Mesenchymal stem cell (in vitro differentiated cells and primary cell): ENCODE measurements at regions not wholly inside any gene's neighbourhood (a gene's known extent, or its start where the extent isn't known, plus 50 kb on each side); places are given as distances from the start of the nearest gene placed in this dataset.

ENCODE experiments used
- DNase-seq: peaks from one replicate; pipeline ENCODE4 v3.0.0-alpha.2; 2013
- H2AFZ ChIP-seq: one replicate; pipeline ENCODE4 v1.6.1; 2013; ENCODE audit warnings: low read depth, mild to moderate bottlenecking, control low read depth, inconsistent platforms, low read length, moderate library complexity
- H2AK5ac ChIP-seq: 2 replicates; pipeline ENCODE4 v1.6.1; 2013; ENCODE audit warnings: low read length, moderate library complexity, mild to moderate bottlenecking, inconsistent platforms; ENCODE audit not compliant: severe bottlenecking
- H2BK120ac ChIP-seq: one replicate; pipeline ENCODE4 v1.6.1; 2013; ENCODE audit warnings: low read depth, mild to moderate bottlenecking, inconsistent platforms, low read length, moderate library complexity
- H2BK12ac ChIP-seq, 2 experiments: one replicate each; pipeline ENCODE4 v1.6.1; 2013; ENCODE audit warnings: inconsistent platforms in 2 of 2, low read length in 2 of 2, mild to moderate bottlenecking in 2 of 2, moderate library complexity in 2 of 2, control low read depth in 1 of 2
- H2BK15ac ChIP-seq: one replicate; pipeline ENCODE4 v1.6.1; 2013; ENCODE audit warnings: mild to moderate bottlenecking, low read depth, inconsistent platforms; ENCODE audit not compliant: poor library complexity, severe bottlenecking
- H2BK5ac ChIP-seq: 2 replicates; pipeline ENCODE4 v1.6.1; 2013; ENCODE audit warnings: low read depth, mild to moderate bottlenecking, low read length, control low read depth, inconsistent platforms; ENCODE audit not compliant: poor library complexity, severe bottlenecking
- H3K14ac ChIP-seq, 2 experiments: one replicate each; pipeline ENCODE4 v1.6.1; 2013; ENCODE audit warnings: inconsistent platforms in 2 of 2, low read length in 2 of 2, control low read depth in 1 of 2, mild to moderate bottlenecking in 1 of 2, moderate library complexity in 1 of 2
- H3K18ac ChIP-seq, 2 experiments: one replicate each; pipeline ENCODE4 v1.6.1; 2013; ENCODE audit warnings: inconsistent platforms in 2 of 2, low read length in 2 of 2, control low read depth in 1 of 2, low read depth in 1 of 2, mild to moderate bottlenecking in 1 of 2
- H3K23ac ChIP-seq, 2 experiments: one replicate each; pipeline ENCODE4 v1.6.1; 2013; ENCODE audit warnings: inconsistent platforms in 2 of 2, low read length in 2 of 2, mild to moderate bottlenecking in 2 of 2, moderate library complexity in 2 of 2, control low read depth in 1 of 2
- H3K27ac ChIP-seq: 2 replicates; pipeline ENCODE4 v1.5.1; 2013; ENCODE audit warnings: mild to moderate bottlenecking, moderate library complexity, low read length, control low read depth, inconsistent platforms; ENCODE audit not compliant: poor library complexity, severe bottlenecking
- H3K27me3 ChIP-seq, 2 experiments: 2 replicates each; pipeline versions ENCODE4 v1.6.1 to v1.7.0; 2013; ENCODE audit warnings: low read length in 2 of 2, mild to moderate bottlenecking in 2 of 2, moderate library complexity in 2 of 2, control low read depth in 1 of 2, inconsistent platforms in 1 of 2; ENCODE audit not compliant: control insufficient read depth in 1 of 2, insufficient read depth in 1 of 2
- H3K36me3 ChIP-seq, 2 experiments: 2 replicates each; pipeline versions ENCODE4 v1.6.1 to v1.7.0; 2013; ENCODE audit warnings: low read length in 2 of 2, control low read depth in 1 of 2, inconsistent platforms in 1 of 2, low read depth in 1 of 2, mild to moderate bottlenecking in 1 of 2; ENCODE audit not compliant: insufficient read depth in 2 of 2, control insufficient read depth in 1 of 2
- H3K4ac ChIP-seq, 2 experiments: one replicate each; pipeline ENCODE4 v1.6.1; 2013; ENCODE audit warnings: inconsistent platforms in 2 of 2, low read length in 2 of 2, mild to moderate bottlenecking in 2 of 2, moderate library complexity in 2 of 2, control low read depth in 1 of 2, low read depth in 1 of 2
- H3K4me1 ChIP-seq: 2 replicates; pipeline ENCODE4 v1.6.1; 2013; ENCODE audit warnings: low read depth, low read length, control low read depth; ENCODE audit not compliant: control insufficient read depth, insufficient read depth
- H3K4me2 ChIP-seq: 2 replicates; pipeline ENCODE4 v1.6.1; 2013; ENCODE audit warnings: low read length, mild to moderate bottlenecking, inconsistent platforms; ENCODE audit not compliant: poor library complexity, severe bottlenecking
- H3K4me3 ChIP-seq, 2 experiments: 2 replicates each; pipeline versions ENCODE4 v1.5.1 to v1.7.0; 2013; ENCODE audit warnings: low read length in 2 of 2, mild to moderate bottlenecking in 2 of 2, control low read depth in 1 of 2, low read depth in 1 of 2; ENCODE audit not compliant: insufficient read depth in 1 of 2
- H3K79me1 ChIP-seq: replicated peaks from 2 replicates; pipeline ENCODE4 v1.6.1; 2013; ENCODE audit warnings: mild to moderate bottlenecking, control low read depth, low read length, inconsistent platforms; ENCODE audit not compliant: poor library complexity, severe bottlenecking
- H3K9ac ChIP-seq: 2 replicates; pipeline ENCODE4 v1.7.0; 2013; ENCODE audit warnings: mild to moderate bottlenecking, low read length, moderate library complexity
- H3K9me3 ChIP-seq: 2 replicates; pipeline ENCODE4 v1.7.0; 2013; ENCODE audit warnings: mild to moderate bottlenecking, low read length; ENCODE audit not compliant: control insufficient read depth
- H4K8ac ChIP-seq: one replicate; pipeline ENCODE4 v1.6.1; 2013; ENCODE audit warnings: inconsistent platforms, mild to moderate bottlenecking, low read length, moderate library complexity
- H4K91ac ChIP-seq: one replicate; pipeline ENCODE4 v1.6.1; 2013; ENCODE audit warnings: mild to moderate bottlenecking, low read length, inconsistent platforms
- WGBS: methylation state at CpG from one replicate; pipeline ENCODE4 v1.1.7; 2013; ENCODE audit warnings: mixed read lengths; 5-methylcytosine and 5-hydroxymethylcytosine counted together

DNA sequence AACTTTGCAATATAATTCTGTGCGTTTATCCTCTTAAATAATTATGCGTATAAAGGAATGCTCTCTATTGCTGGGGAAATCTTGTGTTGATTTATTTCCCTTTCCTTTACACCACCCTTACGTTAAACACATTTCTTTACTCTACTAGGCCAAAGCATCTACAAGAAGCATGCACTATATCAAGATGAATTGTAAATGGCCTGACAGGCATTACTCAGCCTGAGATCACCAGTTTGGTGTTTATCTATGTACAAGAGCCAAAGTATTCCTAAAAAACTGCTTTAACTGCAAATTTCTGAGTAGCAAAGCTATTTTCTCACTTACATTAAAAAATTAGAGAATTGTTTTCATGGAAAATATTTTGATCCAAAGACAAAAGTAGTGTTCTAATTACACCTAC is 114.8 kb downstream of the TYW3 start:
- H2AFZ ChIP-seq = no peak overlapping the region
- H3K4me1 ChIP-seq = no peaks in the 10 kb centered on the region
- no peak overlapping the region for H2AK5ac ChIP-seq
- no peaks in the 10 kb centered on the region for H3K27me3 ChIP-seq
- no peak for DNase-seq
- no peak overlapping the region for H3K14ac ChIP-seq
- no peak overlapping the region for H2BK5ac ChIP-seq
- no peak overlapping the region for H3K4me2 ChIP-seq
- no peaks in the 10 kb centered on the region for H3K79me1 ChIP-seq
- no peaks in the 10 kb centered on the region for H3K9me3 ChIP-seq
- H3K4me3 ChIP-seq = no peak overlapping the region
- H3K18ac ChIP-seq = no peak overlapping the region
- H2BK15ac ChIP-seq = no peak overlapping the region
- no peak overlapping the region for H3K4ac ChIP-seq
- H4K8ac ChIP-seq = no peak overlapping the region
- no peak overlapping the region for H2BK120ac ChIP-seq
- no peak overlapping the region for H3K9ac ChIP-seq
- H3K36me3 ChIP-seq = no peaks in the 10 kb centered on the region
- no CpG with 5 or more reads among the region's 3 CpGs for WGBS
- no peak overlapping the region for H2BK12ac ChIP-seq
- no peak overlapping the region for H3K23ac ChIP-seq
- H4K91ac ChIP-seq = no peak overlapping the region
- no peak overlapping the region for H3K27ac ChIP-seq

DNA sequence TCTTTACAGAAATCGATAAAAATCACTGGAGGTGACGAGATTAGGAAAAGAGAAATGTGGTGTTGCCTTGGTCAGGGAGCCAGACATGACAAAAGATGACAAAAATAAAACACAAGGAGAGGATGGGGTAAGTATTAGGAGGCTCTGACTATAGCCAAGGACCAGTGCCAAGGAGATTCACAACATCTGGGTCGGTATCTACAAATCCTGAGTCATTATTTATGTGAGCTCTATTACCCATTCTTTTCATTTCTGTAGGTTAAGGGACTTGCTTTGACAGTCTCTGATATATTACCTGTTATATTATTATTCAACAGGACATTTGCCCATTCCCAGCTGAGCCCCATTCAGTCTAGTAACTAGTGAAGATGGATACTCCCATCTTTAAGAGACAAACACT is 120.8 kb downstream of the TYW3 start:
- no peak for DNase-seq
- no peaks in the 10 kb centered on the region for H3K36me3 ChIP-seq
- no peak overlapping the region for H4K91ac ChIP-seq
- no peak overlapping the region for H2AK5ac ChIP-seq
- no peaks in the 10 kb centered on the region for H3K79me1 ChIP-seq
- no peak overlapping the region for H2BK120ac ChIP-seq
- no peak overlapping the region for H3K14ac ChIP-seq
- no peak overlapping the region for H3K23ac ChIP-seq
- no peak overlapping the region for H3K9ac ChIP-seq
- no peak overlapping the region for H3K18ac ChIP-seq
- H3K4me3 ChIP-seq = no peak overlapping the region
- no peaks in the 10 kb centered on the region for H3K27me3 ChIP-seq
- H2BK5ac ChIP-seq = no peak overlapping the region
- no peak overlapping the region for H2BK15ac ChIP-seq
- no peak overlapping the region for H3K4me2 ChIP-seq
- H2BK12ac ChIP-seq = no peak overlapping the region
- no peak overlapping the region for H2AFZ ChIP-seq
- H3K4ac ChIP-seq = no peak overlapping the region
- no peak overlapping the region for H3K27ac ChIP-seq
- H4K8ac ChIP-seq = no peak overlapping the region
- no peaks in the 10 kb centered on the region for H3K9me3 ChIP-seq
- WGBS = 67% methylated on average over 2 of the region's 3 CpGs
- H3K4me1 ChIP-seq = no peaks in the 10 kb centered on the region

GRCh38 chr1:74856174-74856573 is 123.2 kb downstream of the TYW3 start:
- H2BK5ac ChIP-seq = no peak overlapping the region
- H3K9me3 ChIP-seq = no peaks in the 10 kb centered on the region
- H3K23ac ChIP-seq = no peak overlapping the region
- no peak overlapping the region for H2AFZ ChIP-seq
- no peak overlapping the region for H4K91ac ChIP-seq
- no peaks in the 10 kb centered on the region for H3K4me1 ChIP-seq
- H3K27ac ChIP-seq = no peak overlapping the region
- DNase-seq = no peak
- H2BK12ac ChIP-seq = no peak overlapping the region
- H3K27me3 ChIP-seq = no peaks in the 10 kb centered on the region
- H2BK15ac ChIP-seq = no peak overlapping the region
- no peak overlapping the region for H3K4me3 ChIP-seq
- no peak overlapping the region for H3K9ac ChIP-seq
- no peak overlapping the region for H2BK120ac ChIP-seq
- H3K4ac ChIP-seq = no peak overlapping the region
- no peak overlapping the region for H2AK5ac ChIP-seq
- H3K4me2 ChIP-seq = no peak overlapping the region
- no peak overlapping the region for H4K8ac ChIP-seq
- no peaks in the 10 kb centered on the region for H3K36me3 ChIP-seq
- no peak overlapping the region for H3K14ac ChIP-seq
- 78% methylated on average over 1 of the region's 1 CpG for WGBS
- H3K18ac ChIP-seq = no peak overlapping the region
- no peaks in the 10 kb centered on the region for H3K79me1 ChIP-seq

GRCh38 chr1:74857676-74858075 is 124.7 kb downstream of the TYW3 start:
- H2BK15ac ChIP-seq = no peak overlapping the region
- H3K27me3 ChIP-seq = no peaks in the 10 kb centered on the region
- no peaks in the 10 kb centered on the region for H3K4me1 ChIP-seq
- H2AK5ac ChIP-seq = no peak overlapping the region
- H2BK12ac ChIP-seq = no peak overlapping the region
- no peak overlapping the region for H3K18ac ChIP-seq
- no peaks in the 10 kb centered on the region for H3K9me3 ChIP-seq
- H4K8ac ChIP-seq = no peak overlapping the region
- DNase-seq = no peak
- no peak overlapping the region for H3K14ac ChIP-seq
- no peak overlapping the region for H2BK5ac ChIP-seq
- H3K4me3 ChIP-seq = no peak overlapping the region
- H4K91ac ChIP-seq = no peak overlapping the region
- H3K36me3 ChIP-seq = no peaks in the 10 kb centered on the region
- H3K79me1 ChIP-seq = no peaks in the 10 kb centered on the region
- H3K9ac ChIP-seq = no peak overlapping the region
- WGBS = 85% methylated on average over 6 of the region's 6 CpGs
- no peak overlapping the region for H3K4ac ChIP-seq
- no peak overlapping the region for H3K27ac ChIP-seq
- H3K4me2 ChIP-seq = no peak overlapping the region
- no peak overlapping the region for H2BK120ac ChIP-seq
- H2AFZ ChIP-seq = no peak overlapping the region
- H3K23ac ChIP-seq = no peak overlapping the region
